ENCODE measurements at regions not wholly inside any gene's neighbourhood (a gene's known extent, or its start where the extent isn't known, plus 50 kb on each side); places are given as distances from the start of the nearest gene placed in this dataset.

GRCh38 chr18:2400701-2401196, 170.6 kb downstream of the METTL4 start:
- DNase-seq, result no peak

GRCh38 chr18:2402084-2402483, 169.2 kb downstream of the METTL4 start:
- no peak for DNase-seq

- no peak for DNase-seq
Measured at GRCh38 chr18:2406544-2406943, 164.8 kb downstream of the METTL4 start.

- DNase-seq, result no peak
Measured at GRCh38 chr18:2407961-2408360, 163.3 kb downstream of the METTL4 start.

GRCh38 chr18:2409906-2410305, 161.4 kb downstream of the METTL4 start:
- DNase-seq, result no peak

GRCh38 chr18:2410688-2411087, 160.6 kb downstream of the METTL4 start:
- no peak for DNase-seq

- DNase-seq, result no peak
Measured at GRCh38 chr18:2411381-2411960, 159.8 kb downstream of the METTL4 start.

- DNase-seq, result no peak
Measured at GRCh38 chr18:2412281-2412680, 159.0 kb downstream of the METTL4 start.

GRCh38 chr18:2412996-2413751, 158.1 kb downstream of the METTL4 start:
- no peak for DNase-seq

- no peak for DNase-seq
Measured at GRCh38 chr18:2414235-2414634, 157.1 kb downstream of the METTL4 start.

GRCh38 chr18:2415656-2416055, 155.6 kb downstream of the METTL4 start:
- DNase-seq, result no peak

GRCh38 chr18:2417861-2418610, 153.3 kb downstream of the METTL4 start:
- no peak for DNase-seq

GRCh38 chr18:2420367-2420766, 150.9 kb downstream of the METTL4 start:
- DNase-seq, result no peak

- peak; percentile 81 for DNase-seq
Measured at GRCh38 chr18:2423761-2424160, 147.5 kb downstream of the METTL4 start.

- DNase-seq, result no peak
Measured at GRCh38 chr18:2424420-2424819, 146.9 kb downstream of the METTL4 start.

GRCh38 chr18:2425426-2426317, 145.6 kb downstream of the METTL4 start:
- no peak for DNase-seq

- DNase-seq, result no peak
Measured at GRCh38 chr18:2430191-2430590, 141.1 kb downstream of the METTL4 start.

GRCh38 chr18:2431806-2432205, 139.5 kb downstream of the METTL4 start:
- DNase-seq, result no peak

- DNase-seq, result no peak
Measured at GRCh38 chr18:2433366-2433765, 137.9 kb downstream of the METTL4 start.

- DNase-seq, result no peak
Measured at GRCh38 chr18:2441544-2441943, 129.8 kb downstream of the METTL4 start.

- DNase-seq, result no peak
Measured at GRCh38 chr18:2442006-2442405, 129.3 kb downstream of the METTL4 start.

- DNase-seq, result no peak
Measured at GRCh38 chr18:2442726-2443275, 128.5 kb downstream of the METTL4 start.
